Suprapubic skin (tissue), 4 donors: ENCODE measurements at regions not wholly inside any gene's neighbourhood (a gene's known extent, or its start where the extent isn't known, plus 50 kb on each side); places are given as distances from the start of the nearest gene placed in this dataset.

Experiments used
- CTCF ChIP-seq, 2 donors: fragments of 200-600 bp in 1 of 2; fragments of 450-650 bp in 1 of 2; sonication (generic) in 1 of 2; IDR thresholded peaks; one replicate each; pipeline ENCODE4 v1.5.1; 2016 to 2019; ENCODE audit warnings: antibody characterized with exemption in 2 of 2, mild to moderate bottlenecking in 1 of 2, moderate library complexity in 1 of 2
- POLR2A ChIP-seq, 2 donors: fragments of 450-650 bp; IDR thresholded peaks; one replicate each; pipeline ENCODE4 v1.6.1; 2017; ENCODE audit warnings: antibody characterized with exemption in 2 of 2, mild to moderate bottlenecking in 2 of 2, moderate library complexity in 2 of 2
- POLR2AphosphoS5 ChIP-seq, 3 donors: sonication (generic); formaldehyde crosslinking; IDR thresholded peaks; one replicate each; pipeline ENCODE4 v1.6.1; 2017; ENCODE audit warnings: antibody characterized with exemption in 3 of 3

GRCh38 chr20:24254480-24254879, 214.9 kb upstream of the SYNDIG1 start:
- no peak for TF ChIP-seq POLR2AphosphoS5 (IDR thresholded peaks at IDR 0.05)
- TF ChIP-seq CTCF (IDR thresholded peaks at IDR 0.05) = no peak
- TF ChIP-seq POLR2A (IDR thresholded peaks at IDR 0.05) = no peak
